K562 (cell line): ENCODE measurements at regions not wholly inside any gene's neighbourhood (a gene's known extent, or its start where the extent isn't known, plus 50 kb on each side); places are given as distances from the start of the nearest gene placed in this dataset.

ENCODE experiments used
- ATAC-seq: fragments of 200-7000 bp; cut with Tn5 transposase; 3 replicates; pipeline ENCODE4 v1.9.1; 2020; ENCODE audit warnings: moderate library complexity
- BruUV-seq: library from RNA; stranded (reverse); fragments of 400-500 nt; replicated peaks from 2 replicates; lab custom pipeline; 2021; lab: Mats Ljungman, UMichigan
- CTCF ChIA-PET: fragments of 300-600 bp; formaldehyde crosslinking; extraction: SDS; loops from one replicate; lab custom pipeline; 2021; ENCODE audit warnings: low intra/inter-chr PET ratio; lab: Yijun Ruan, JAX
- POLR2A ChIA-PET: fragments of 300-600, 350-650 bp; sonication (Branson Sonifier 250); formaldehyde crosslinking; extraction: SDS; loops from one replicate; lab custom pipeline; 2021; ENCODE audit warnings: antibody characterized with exemption, inconsistent platforms; lab: Yijun Ruan, JAX
- DNase-seq, 4 experiments: peaks; one replicate each; pipeline versions ENCODE4 v3.0.0 to v3.0.0-alpha.2; 2011 to 2018; ENCODE audit warnings: low spot score in 3 of 4, mixed read lengths in 3 of 4; ENCODE audit errors: extremely low read depth in 1 of 4
- FAIRE-seq: peaks from 2 replicates; lab custom pipeline; 2011; peaks lifted over from hg19 to GRCh38; lab: Jason Lieb, UNC
- H2AFZ ChIP-seq: 2 replicates; pipeline ENCODE4 v1.6.0; 2011; ENCODE audit warnings: low read depth, low read length, control low read depth, inconsistent platforms
- H3K27ac ChIP-seq: fragments of 200-600 bp; 3 replicates; pipeline ENCODE4 v1.8.0; 2011; ENCODE audit warnings: low read depth, mild to moderate bottlenecking, control low read depth, inconsistent platforms, low read length, moderate library complexity, mixed read lengths; ENCODE audit errors: extremely low read depth
- H3K27me3 ChIP-seq, 2 experiments: fragments of 300-600 bp in 1 of 2; 2 replicates in 1 of 2; 3 replicates in 1 of 2; pipeline versions ENCODE4 v1.6.0 to v1.8.0; 2011; ENCODE audit warnings: inconsistent platforms in 2 of 2, low read length in 2 of 2, mild to moderate bottlenecking in 1 of 2, mixed read lengths in 1 of 2, moderate library complexity in 1 of 2; ENCODE audit not compliant: control insufficient read depth in 2 of 2, insufficient read depth in 2 of 2
- H3K36me3 ChIP-seq: fragments of 300-600 bp; 3 replicates; pipeline ENCODE4 v1.8.0; 2011; ENCODE audit warnings: mild to moderate bottlenecking, low read length, inconsistent platforms; ENCODE audit not compliant: control insufficient read depth, insufficient read depth
- H3K4me1 ChIP-seq, 2 experiments: fragments of 200-600 bp in 1 of 2; replicated peaks in 1 of 2; 2 replicates in 1 of 2; 3 replicates in 1 of 2; pipeline versions ENCODE4 v1.5.1 to v1.8.0; 2011; ENCODE audit warnings: inconsistent platforms in 2 of 2, low read length in 2 of 2, mild to moderate bottlenecking in 1 of 2, mixed read lengths in 1 of 2, moderate library complexity in 1 of 2; ENCODE audit not compliant: control insufficient read depth in 2 of 2, insufficient read depth in 2 of 2
- H3K4me2 ChIP-seq: 2 replicates; pipeline ENCODE4 v1.6.1; 2011; ENCODE audit warnings: low read length, control low read depth, inconsistent platforms, mixed read lengths; ENCODE audit not compliant: insufficient read depth
- H3K4me3 ChIP-seq: fragments of 200-600 bp; sonication (generic), shearing (Covaris generic); 2 replicates; pipeline ENCODE4 v1.5.1; 2016; ENCODE audit warnings: control low read depth, inconsistent platforms
- H3K79me2 ChIP-seq: fragments of 200-600 bp; 3 replicates; pipeline ENCODE4 v1.8.0; 2011; ENCODE audit warnings: low read length, inconsistent platforms; ENCODE audit not compliant: control insufficient read depth, insufficient read depth
- H3K9ac ChIP-seq, 2 experiments: 2 replicates each; pipeline versions ENCODE4 v1.6.0 to v1.6.1; 2011; ENCODE audit warnings: low read depth in 2 of 2, low read length in 2 of 2, control low read depth in 1 of 2, inconsistent platforms in 1 of 2, mild to moderate bottlenecking in 1 of 2, mixed read lengths in 1 of 2; ENCODE audit not compliant: insufficient read depth in 1 of 2
- H3K9me1 ChIP-seq: one replicate; pipeline ENCODE4 v1.6.0; 2011; ENCODE audit warnings: inconsistent platforms, mild to moderate bottlenecking, low read length, moderate library complexity; ENCODE audit not compliant: control insufficient read depth, insufficient read depth
- H3K9me3 ChIP-seq: replicated peaks from 2 replicates; pipeline ENCODE4 v1.5.1; 2011; ENCODE audit warnings: low read depth, low read length, inconsistent platforms; ENCODE audit not compliant: control insufficient read depth, insufficient read depth
- H4K20me1 ChIP-seq: replicated peaks from 2 replicates; pipeline ENCODE4 v1.6.1; 2011; ENCODE audit warnings: low read length, inconsistent platforms, mixed read lengths; ENCODE audit not compliant: control insufficient read depth, insufficient read depth
- CCAR2 ChIP-seq: fragments of 200-400 bp; formaldehyde crosslinking; IDR thresholded peaks from 2 replicates; pipeline ENCODE4 v1.6.1; 2017; ENCODE audit warnings: mild to moderate bottlenecking, low read depth, low read length
- GABPB2 ChIP-seq: fragments of 250-450 bp; sonication (Bioruptor Pico); conservative IDR thresholded peaks from 2 replicates; pipeline ENCODE4 v1.5.1; 2021; ENCODE audit warnings: mild to moderate bottlenecking
- PRPF4 ChIP-seq: fragments of 200-400 bp; formaldehyde crosslinking; IDR thresholded peaks from one replicate; pipeline ENCODE4 v1.6.1; 2017; ENCODE audit warnings: low read length, low read depth, mild to moderate bottlenecking; ENCODE audit not compliant: insufficient read depth, poor library complexity, severe bottlenecking
- ZNF134 ChIP-seq: fragments of 250-450 bp; sonication (Bioruptor Pico); conservative IDR thresholded peaks from 2 replicates; pipeline ENCODE4 v1.4.0; 2020
- ZNF398 ChIP-seq: fragments of 250-450 bp; sonication (Bioruptor Pico); IDR thresholded peaks from 2 replicates; pipeline ENCODE4 v1.8.0; 2021; ENCODE audit warnings: moderate library complexity, mild to moderate bottlenecking, inconsistent platforms
- WGBS: fragments of 100-300 bp; shearing (Covaris generic); methylation state at CpG from one replicate; pipeline ENCODE4 v1.1.6; 2016; ENCODE audit warnings: low coverage, mixed read lengths; ENCODE audit not compliant: insufficient coverage; ENCODE audit errors: missing lambda C conversion rate; 5-methylcytosine and 5-hydroxymethylcytosine counted together
- in situ Hi-C: fragments of 300-500 bp; cut with MboI; formaldehyde crosslinking; loops from 4 replicates; pipeline ENCODE4 v1.15.0; 2018; ENCODE audit warnings: inconsistent platforms, mixed read lengths
- intact Hi-C: fragments of 100-400 bp; cut with micrococcal nuclease; formaldehyde crosslinking; loops from 2 replicates; pipeline ENCODE4 v1.14.2; 2022
- TF ChIP-seq, protein P1 (sequence below): fragments of 450-650 bp; IDR thresholded peaks from 2 replicates; pipeline ENCODE4 v1.6.1; 2016; ENCODE audit warnings: low read depth

DNA sequence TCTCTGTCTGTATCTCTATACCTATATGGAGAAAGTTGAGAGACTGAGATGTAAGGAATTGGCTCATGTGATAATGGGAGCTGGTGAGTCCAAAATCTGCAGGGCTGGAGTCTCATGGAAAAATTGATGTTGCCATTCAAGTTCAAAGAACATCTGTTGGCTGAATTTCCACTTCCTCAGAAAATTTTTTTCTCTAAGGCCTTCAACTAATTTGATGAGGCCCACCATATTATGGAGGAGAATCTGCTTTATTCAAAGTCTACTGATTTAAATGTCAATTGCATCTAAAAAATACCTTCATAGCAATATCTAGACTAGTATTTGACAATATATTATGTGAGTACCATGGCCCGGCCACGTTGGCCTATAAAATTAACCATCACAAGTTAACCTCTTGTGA, 261.4 kb downstream of the VRK1 start:
- no TSS peak for BruUV-seq
- WGBS: 0% methylated on average over 2 of the region's 2 CpGs
- Histone ChIP-seq H3K4me3 (no peak overlapping the region), H3K36me3 (no peaks in the 10 kb centered on the region), H2AFZ (no peak overlapping the region), H3K4me1 (no peaks in the 10 kb centered on the region), H3K9me3 (no peaks in the 10 kb centered on the region), H3K79me2 (no peaks in the 10 kb centered on the region), H3K9me1 (no peaks in the 10 kb centered on the region), H3K4me2 (no peak overlapping the region), H4K20me1 (no peaks in the 10 kb centered on the region)
- no peak for ATAC-seq
- DNase-seq: no peak
- CTCF ChIA-PET: no interaction called here
- in situ Hi-C loops: no loop called here
- TF ChIP-seq ZNF398 (CRISPR knock-in tag): no peak
- peak; percentile 75 for TF ChIP-seq ZNF134 (CRISPR knock-in tag)
- TF ChIP-seq, all 486 proteins: peak for 1
- no peak overlapping the region for H3K9ac ChIP-seq
- FAIRE-seq: no peak
- intact Hi-C loops: no loop called here
- H3K27ac ChIP-seq: no peak overlapping the region
- POLR2A ChIA-PET: interaction anchor here (0.8 kb wide), 2 partner anchors 17 to 382 kb away, joined by 3 read pairs; no protein-coding TSS in a partner anchor
- peaks cover 8 to 50% of the 10 kb centered on the region in 2 experiments; a peak in 4 of 5 replicates for H3K27me3 ChIP-seq

DNA sequence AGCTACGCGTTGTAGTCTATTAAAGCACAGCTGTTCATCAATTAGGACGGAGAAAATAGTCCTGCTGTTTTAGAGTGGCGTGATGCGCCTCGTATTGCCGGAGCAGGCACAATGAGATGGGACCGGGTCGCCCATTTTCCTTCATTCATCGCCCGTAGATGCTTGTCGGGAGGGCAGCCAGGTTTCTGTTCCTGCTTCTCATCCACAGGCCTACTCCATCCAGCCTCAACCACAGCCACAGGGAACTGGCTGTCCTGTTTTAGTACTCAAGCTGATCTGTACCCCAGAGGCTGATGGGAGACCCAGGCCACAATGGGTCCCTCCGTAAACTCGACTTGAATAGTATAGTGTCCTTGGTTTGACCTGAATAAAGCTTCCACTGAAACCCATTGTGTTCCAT, 264.0 kb downstream of the VRK1 start:
- DNase-seq (no peak), FAIRE-seq (no peak), ATAC-seq (no peak)
- Histone ChIP-seq H4K20me1 (no peaks in the 10 kb centered on the region), H3K9me1 (no peaks in the 10 kb centered on the region), H2AFZ (no peak overlapping the region), H3K4me2 (no peak overlapping the region), H3K79me2 (no peaks in the 10 kb centered on the region), H3K9ac (no peak overlapping the region), H3K9me3 (no peaks in the 10 kb centered on the region), H3K27me3 (peaks cover 4 to 46% of the 10 kb centered on the region in 2 experiments; a peak in 4 of 5 replicates), H3K36me3 (no peaks in the 10 kb centered on the region), H3K4me1 (no peaks in the 10 kb centered on the region), H3K4me3 (no peak overlapping the region), H3K27ac (no peak overlapping the region)
- BruUV-seq: no TSS peak
- in situ Hi-C loops (no loop called here), intact Hi-C loops (no loop called here)
- 1% methylated on average over 13 of the region's 14 CpGs for WGBS
- POLR2A ChIA-PET: no interaction called here
- CTCF ChIA-PET: no interaction called here
- TF ChIP-seq, protein P1, sequence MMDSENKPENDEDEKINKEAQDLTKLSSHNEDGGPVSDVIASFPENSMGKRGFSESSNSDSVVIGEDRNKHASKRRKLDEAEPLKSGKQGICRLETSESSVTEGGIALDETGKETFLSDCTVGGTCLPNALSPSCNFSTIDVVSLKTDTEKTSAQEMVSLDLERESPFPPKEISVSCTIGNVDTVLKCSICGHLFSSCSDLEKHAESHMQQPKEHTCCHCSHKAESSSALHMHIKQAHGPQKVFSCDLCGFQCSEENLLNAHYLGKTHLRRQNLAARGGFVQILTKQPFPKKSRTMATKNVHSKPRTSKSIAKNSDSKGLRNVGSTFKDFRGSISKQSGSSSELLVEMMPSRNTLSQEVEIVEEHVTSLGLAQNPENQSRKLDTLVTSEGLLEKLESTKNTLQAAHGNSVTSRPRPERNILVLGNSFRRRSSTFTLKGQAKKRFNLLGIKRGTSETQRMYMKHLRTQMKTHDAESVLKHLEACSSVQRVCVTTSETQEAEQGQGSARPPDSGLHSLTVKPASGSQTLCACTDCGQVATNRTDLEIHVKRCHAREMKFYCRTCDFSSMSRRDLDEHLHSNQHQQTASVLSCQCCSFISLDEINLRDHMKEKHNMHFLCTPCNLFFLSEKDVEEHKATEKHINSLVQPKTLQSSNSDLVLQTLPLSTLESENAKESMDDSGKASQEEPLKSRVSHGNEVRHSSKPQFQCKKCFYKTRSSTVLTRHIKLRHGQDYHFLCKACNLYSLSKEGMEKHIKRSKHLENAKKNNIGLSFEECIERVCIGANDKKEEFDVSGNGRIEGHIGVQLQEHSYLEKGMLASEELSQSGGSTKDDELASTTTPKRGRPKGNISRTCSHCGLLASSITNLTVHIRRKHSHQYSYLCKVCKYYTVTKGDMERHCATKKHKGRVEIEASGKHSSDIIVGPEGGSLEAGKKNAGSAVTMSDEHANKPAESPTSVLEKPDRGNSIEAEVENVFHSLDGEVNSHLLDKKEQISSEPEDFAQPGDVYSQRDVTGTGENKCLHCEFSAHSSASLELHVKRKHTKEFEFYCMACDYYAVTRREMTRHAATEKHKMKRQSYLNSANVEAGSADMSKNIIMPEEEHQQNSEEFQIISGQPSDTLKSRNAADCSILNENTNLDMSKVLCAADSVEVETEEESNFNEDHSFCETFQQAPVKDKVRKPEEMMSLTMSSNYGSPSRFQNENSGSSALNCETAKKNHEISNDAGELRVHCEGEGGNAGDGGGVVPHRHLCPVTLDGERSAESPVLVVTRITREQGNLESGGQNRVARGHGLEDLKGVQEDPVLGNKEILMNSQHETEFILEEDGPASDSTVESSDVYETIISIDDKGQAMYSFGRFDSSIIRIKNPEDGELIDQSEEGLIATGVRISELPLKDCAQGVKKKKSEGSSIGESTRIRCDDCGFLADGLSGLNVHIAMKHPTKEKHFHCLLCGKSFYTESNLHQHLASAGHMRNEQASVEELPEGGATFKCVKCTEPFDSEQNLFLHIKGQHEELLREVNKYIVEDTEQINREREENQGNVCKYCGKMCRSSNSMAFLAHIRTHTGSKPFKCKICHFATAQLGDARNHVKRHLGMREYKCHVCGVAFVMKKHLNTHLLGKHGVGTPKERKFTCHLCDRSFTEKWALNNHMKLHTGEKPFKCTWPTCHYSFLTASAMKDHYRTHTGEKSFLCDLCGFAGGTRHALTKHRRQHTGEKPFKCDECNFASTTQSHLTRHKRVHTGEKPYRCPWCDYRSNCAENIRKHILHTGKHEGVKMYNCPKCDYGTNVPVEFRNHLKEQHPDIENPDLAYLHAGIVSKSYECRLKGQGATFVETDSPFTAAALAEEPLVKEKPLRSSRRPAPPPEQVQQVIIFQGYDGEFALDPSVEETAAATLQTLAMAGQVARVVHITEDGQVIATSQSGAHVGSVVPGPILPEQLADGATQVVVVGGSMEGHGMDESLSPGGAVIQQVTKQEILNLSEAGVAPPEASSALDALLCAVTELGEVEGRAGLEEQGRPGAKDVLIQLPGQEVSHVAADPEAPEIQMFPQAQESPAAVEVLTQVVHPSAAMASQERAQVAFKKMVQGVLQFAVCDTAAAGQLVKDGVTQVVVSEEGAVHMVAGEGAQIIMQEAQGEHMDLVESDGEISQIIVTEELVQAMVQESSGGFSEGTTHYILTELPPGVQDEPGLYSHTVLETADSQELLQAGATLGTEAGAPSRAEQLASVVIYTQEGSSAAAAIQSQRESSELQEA: no peak
- TF ChIP-seq CCAR2: no peak
- no peak for TF ChIP-seq GABPB2 (CRISPR knock-in tag)
- no peak for TF ChIP-seq PRPF4
